ENCODE measurements at regions not wholly inside any gene's neighbourhood (a gene's known extent, or its start where the extent isn't known, plus 50 kb on each side); places are given as distances from the start of the nearest gene placed in this dataset.

- Histone ChIP-seq H3K27me3 (ENCODE audit: control insufficient read depth in 2 of 2, insufficient read depth in 2 of 2, low read length in 2 of 2) (no peaks in the 10 kb centered on the region), H3K4me1 (ENCODE audit: control insufficient read depth in 2 of 2, insufficient read depth in 2 of 2, low read length in 2 of 2) (no peaks in the 10 kb centered on the region), H3K27ac (ENCODE audit: low read depth, low read length) (no peak overlapping the region), H3K4me3 (ENCODE audit: low read length) (no peak overlapping the region), H3K9me3 (ENCODE audit: control insufficient read depth in 2 of 3, low read length in 3 of 3) (no peaks in the 10 kb centered on the region), H3K36me3 (ENCODE audit: control insufficient read depth in 2 of 3, insufficient read depth in 3 of 3, low read length in 3 of 3) (no peaks in the 10 kb centered on the region)
- peaks cover 0 to 3% (median 0%) of the 10 kb centered on the region in 5 donors for H3K36me3 Mint-ChIP-seq
- intact Hi-C loops (cut with micrococcal nuclease), result no loop called here
- H3K4me1 Mint-ChIP-seq, result no peaks in the 10 kb centered on the region
- ATAC-seq (no peak), DNase-seq (no peak)
- no peak overlapping the region for H3K27ac Mint-ChIP-seq
- H3K9me3 Mint-ChIP-seq, result peaks cover 0 to 21% (median 6%) of the 10 kb centered on the region in 11 donors
- ChIA-PET CTCF (no interaction called here), POLR2A (no interaction called here)
- H3K27me3 Mint-ChIP-seq, result no peaks in the 10 kb centered on the region
- H3K4me3 Mint-ChIP-seq, result no peak overlapping the region
Measured at GRCh38 chr3:74021449-74021848, 396.7 kb upstream of the PDZRN3 start.

- no peak overlapping the region for H3K4me3 Mint-ChIP-seq
Measured at GRCh38 chr3:74009961-74010844, 385.5 kb upstream of the PDZRN3 start.

GRCh38 chr3:74004386-74004785 lies 379.6 kb upstream of the PDZRN3 start:
- no peak for ATAC-seq
- no peak for DNase-seq
- H3K4me3 Mint-ChIP-seq, result no peak overlapping the region
- H3K27me3 ChIP-seq (ENCODE audit: control insufficient read depth in 2 of 2, insufficient read depth in 2 of 2, low read length in 2 of 2), result no peaks in the 10 kb centered on the region
- H3K4me1 Mint-ChIP-seq, result no peaks in the 10 kb centered on the region
- H3K36me3 ChIP-seq (ENCODE audit: control insufficient read depth in 2 of 3, insufficient read depth in 3 of 3, low read length in 3 of 3), result no peaks in the 10 kb centered on the region
- H3K27me3 Mint-ChIP-seq, result no peaks in the 10 kb centered on the region
- ChIA-PET CTCF (no interaction called here), POLR2A (no interaction called here)
- no peaks in the 10 kb centered on the region for H3K36me3 Mint-ChIP-seq
- H3K4me1 ChIP-seq (ENCODE audit: control insufficient read depth in 2 of 2, insufficient read depth in 2 of 2, low read length in 2 of 2), result no peaks in the 10 kb centered on the region
- intact Hi-C loops (cut with micrococcal nuclease), result no loop called here
- H3K9me3 ChIP-seq (ENCODE audit: control insufficient read depth in 2 of 3, low read length in 3 of 3), result no peaks in the 10 kb centered on the region
- peaks cover 0 to 15% (median 4%) of the 10 kb centered on the region in 11 donors for H3K9me3 Mint-ChIP-seq
- H3K4me3 ChIP-seq (ENCODE audit: low read length), result no peak overlapping the region
- no peak overlapping the region for H3K27ac Mint-ChIP-seq
- H3K27ac ChIP-seq (ENCODE audit: low read depth, low read length), result no peak overlapping the region

More at GRCh38 chr3:74009961-74010844, 385.5 kb upstream of the PDZRN3 start:
- intact Hi-C loops (cut with micrococcal nuclease), result no loop called here
- DNase-seq, result no peak
- no peaks in the 10 kb centered on the region for H3K9me3 ChIP-seq (ENCODE audit: control insufficient read depth in 2 of 3, low read length in 3 of 3)
- no peaks in the 10 kb centered on the region for H3K4me1 ChIP-seq (ENCODE audit: control insufficient read depth in 2 of 2, insufficient read depth in 2 of 2, low read length in 2 of 2)
- H3K27me3 ChIP-seq (ENCODE audit: control insufficient read depth in 2 of 2, insufficient read depth in 2 of 2, low read length in 2 of 2), result no peaks in the 10 kb centered on the region
- peaks cover 0 to 16% (median 4%) of the 10 kb centered on the region in 11 donors for H3K9me3 Mint-ChIP-seq
- H3K27ac ChIP-seq (ENCODE audit: low read depth, low read length), result no peak overlapping the region
- POLR2A ChIA-PET, result no interaction called here
- no peaks in the 10 kb centered on the region for H3K27me3 Mint-ChIP-seq
- H3K4me1 Mint-ChIP-seq, result no peaks in the 10 kb centered on the region
- no peaks in the 10 kb centered on the region for H3K36me3 Mint-ChIP-seq
- no peak overlapping the region for H3K27ac Mint-ChIP-seq
- H3K36me3 ChIP-seq (ENCODE audit: control insufficient read depth in 2 of 3, insufficient read depth in 3 of 3, low read length in 3 of 3), result no peaks in the 10 kb centered on the region
- no peak for ATAC-seq
- no peak overlapping the region for H3K4me3 ChIP-seq (ENCODE audit: low read length)
- CTCF ChIA-PET, result interaction anchor here (0.5 kb wide), 1 partner anchor 774 kb away, joined by 3 read pairs; no protein-coding TSS in a partner anchor

GRCh38 chr3:74003734-74004133 lies 379.0 kb upstream of the PDZRN3 start:
- Mint-ChIP-seq H3K36me3 (no peaks in the 10 kb centered on the region), H3K4me3 (no peak overlapping the region), H3K4me1 (no peaks in the 10 kb centered on the region), H3K27me3 (no peaks in the 10 kb centered on the region), H3K27ac (no peak overlapping the region), H3K9me3 (peaks cover 0 to 15% (median 4%) of the 10 kb centered on the region in 11 donors)
- no peaks in the 10 kb centered on the region for H3K4me1 ChIP-seq (ENCODE audit: control insufficient read depth in 2 of 2, insufficient read depth in 2 of 2, low read length in 2 of 2)
- no peak for DNase-seq
- no peak overlapping the region for H3K27ac ChIP-seq (ENCODE audit: low read depth, low read length)
- H3K27me3 ChIP-seq (ENCODE audit: control insufficient read depth in 2 of 2, insufficient read depth in 2 of 2, low read length in 2 of 2), result no peaks in the 10 kb centered on the region
- ChIA-PET POLR2A (no interaction called here), CTCF (no interaction called here)
- H3K36me3 ChIP-seq (ENCODE audit: control insufficient read depth in 2 of 3, insufficient read depth in 3 of 3, low read length in 3 of 3), result no peaks in the 10 kb centered on the region
- H3K4me3 ChIP-seq (ENCODE audit: low read length), result no peak overlapping the region
- no peak for ATAC-seq
- H3K9me3 ChIP-seq (ENCODE audit: control insufficient read depth in 2 of 3, low read length in 3 of 3), result no peaks in the 10 kb centered on the region
- intact Hi-C loops (cut with micrococcal nuclease), result no loop called here

- no peak overlapping the region for H3K4me3 ChIP-seq (ENCODE audit: low read length)
- ChIA-PET POLR2A (no interaction called here), CTCF (no interaction called here)
- H3K4me1 ChIP-seq (ENCODE audit: control insufficient read depth in 2 of 2, insufficient read depth in 2 of 2, low read length in 2 of 2), result no peaks in the 10 kb centered on the region
- no peak overlapping the region for H3K27ac ChIP-seq (ENCODE audit: low read depth, low read length)
- DNase-seq (no peak), ATAC-seq (no peak)
- Mint-ChIP-seq H3K4me3 (no peak overlapping the region), H3K27ac (no peak overlapping the region), H3K9me3 (peaks cover 0 to 20% (median 5%) of the 10 kb centered on the region in 11 donors), H3K27me3 (no peaks in the 10 kb centered on the region), H3K4me1 (no peaks in the 10 kb centered on the region), H3K36me3 (no peaks in the 10 kb centered on the region)
- H3K27me3 ChIP-seq (ENCODE audit: control insufficient read depth in 2 of 2, insufficient read depth in 2 of 2, low read length in 2 of 2), result no peaks in the 10 kb centered on the region
- intact Hi-C loops (cut with micrococcal nuclease), result no loop called here
- no peaks in the 10 kb centered on the region for H3K9me3 ChIP-seq (ENCODE audit: control insufficient read depth in 2 of 3, low read length in 3 of 3)
- no peaks in the 10 kb centered on the region for H3K36me3 ChIP-seq (ENCODE audit: control insufficient read depth in 2 of 3, insufficient read depth in 3 of 3, low read length in 3 of 3)
Measured at GRCh38 chr3:74001436-74001835, 376.7 kb upstream of the PDZRN3 start.

- no peaks in the 10 kb centered on the region for H3K27me3 ChIP-seq (ENCODE audit: control insufficient read depth in 2 of 2, insufficient read depth in 2 of 2, low read length in 2 of 2)
- no peak for ATAC-seq
- H3K9me3 Mint-ChIP-seq, result peaks cover 0 to 17% (median 5%) of the 10 kb centered on the region in 11 donors
- no peak overlapping the region for H3K27ac Mint-ChIP-seq
- no peak overlapping the region for H3K4me3 ChIP-seq (ENCODE audit: low read length)
- no peaks in the 10 kb centered on the region for H3K9me3 ChIP-seq (ENCODE audit: control insufficient read depth in 2 of 3, low read length in 3 of 3)
- POLR2A ChIA-PET, result no interaction called here
- H3K4me3 Mint-ChIP-seq, result no peak overlapping the region
- H3K36me3 ChIP-seq (ENCODE audit: control insufficient read depth in 2 of 3, insufficient read depth in 3 of 3, low read length in 3 of 3), result no peaks in the 10 kb centered on the region
- DNase-seq, result no peak
- CTCF ChIA-PET, result no interaction called here
- H3K36me3 Mint-ChIP-seq, result no peaks in the 10 kb centered on the region
- H3K27ac ChIP-seq (ENCODE audit: low read depth, low read length), result no peak overlapping the region
- no peaks in the 10 kb centered on the region for H3K27me3 Mint-ChIP-seq
- no peaks in the 10 kb centered on the region for H3K4me1 Mint-ChIP-seq
- H3K4me1 ChIP-seq (ENCODE audit: control insufficient read depth in 2 of 2, insufficient read depth in 2 of 2, low read length in 2 of 2), result no peaks in the 10 kb centered on the region
- intact Hi-C loops (cut with micrococcal nuclease), result no loop called here
Measured at GRCh38 chr3:74000725-74001124, 376.0 kb upstream of the PDZRN3 start.

GRCh38 chr3:73999501-73999900 lies 374.8 kb upstream of the PDZRN3 start:
- Histone ChIP-seq H3K27me3 (ENCODE audit: control insufficient read depth in 2 of 2, insufficient read depth in 2 of 2, low read length in 2 of 2) (no peaks in the 10 kb centered on the region), H3K4me3 (ENCODE audit: low read length) (no peak overlapping the region), H3K36me3 (ENCODE audit: control insufficient read depth in 2 of 3, insufficient read depth in 3 of 3, low read length in 3 of 3) (no peaks in the 10 kb centered on the region), H3K27ac (ENCODE audit: low read depth, low read length) (no peak overlapping the region), H3K4me1 (ENCODE audit: control insufficient read depth in 2 of 2, insufficient read depth in 2 of 2, low read length in 2 of 2) (no peaks in the 10 kb centered on the region), H3K9me3 (ENCODE audit: control insufficient read depth in 2 of 3, low read length in 3 of 3) (no peaks in the 10 kb centered on the region)
- DNase-seq (no peak), ATAC-seq (no peak)
- Mint-ChIP-seq H3K4me3 (no peak overlapping the region), H3K36me3 (no peaks in the 10 kb centered on the region), H3K4me1 (no peaks in the 10 kb centered on the region), H3K9me3 (peaks cover 0 to 15% (median 6%) of the 10 kb centered on the region in 11 donors), H3K27ac (no peak overlapping the region), H3K27me3 (no peaks in the 10 kb centered on the region)
- intact Hi-C loops (cut with micrococcal nuclease), result no loop called here
- POLR2A ChIA-PET, result no interaction called here
- CTCF ChIA-PET, result no interaction called here

Measured in naive thymus-derived CD4-positive, alpha-beta T cell (primary cell).